Cardiac muscle cell (in vitro differentiated cells and primary cell): ENCODE measurements at regions not wholly inside any gene's neighbourhood (a gene's known extent, or its start where the extent isn't known, plus 50 kb on each side); places are given as distances from the start of the nearest gene placed in this dataset.
A peak's percentile ranks its signal among the peaks of the same experiment; 100 is the strongest.

Experiments used
- DNase-seq, 2 donors: peaks; one replicate each; pipeline versions ENCODE4 v3.0.0 to v3.0.0-alpha.2; 2010 to 2017; ENCODE audit warnings: low read depth in 1 of 2, low spot score in 1 of 2
- H3K27ac ChIP-seq: fragments of 200-600 bp; sonication (generic); 2 replicates; pipeline ENCODE4 v1.5.1; 2016
- H3K27me3 ChIP-seq: fragments of 200-600 bp; sonication (generic); 2 replicates; pipeline ENCODE4 v1.6.0; 2016; ENCODE audit warnings: control low read depth
- H3K36me3 ChIP-seq: fragments of 200-600 bp; sonication (generic); 2 replicates; pipeline ENCODE4 v1.5.1; 2016; ENCODE audit warnings: control low read depth
- H3K4me1 ChIP-seq: fragments of 200-600 bp; sonication (generic); 2 replicates; pipeline ENCODE4 v1.8.1; 2017; ENCODE audit warnings: low read depth, mild to moderate bottlenecking, mixed run types
- H3K4me3 ChIP-seq: fragments of 200-600 bp; sonication (generic); 2 replicates; pipeline ENCODE4 v1.5.1; 2016; ENCODE audit warnings: mild to moderate bottlenecking
- H3K9me3 ChIP-seq: fragments of 200-600 bp; sonication (generic); 2 replicates; pipeline ENCODE4 v1.5.1; 2017; ENCODE audit warnings: low read depth, mild to moderate bottlenecking, control low read depth
- TF ChIP-seq, protein P1 (sequence below): IDR thresholded peaks from 2 replicates; pipeline ENCODE4 v1.5.1; 2012; ENCODE audit warnings: low read depth, mild to moderate bottlenecking, low read length

DNA sequence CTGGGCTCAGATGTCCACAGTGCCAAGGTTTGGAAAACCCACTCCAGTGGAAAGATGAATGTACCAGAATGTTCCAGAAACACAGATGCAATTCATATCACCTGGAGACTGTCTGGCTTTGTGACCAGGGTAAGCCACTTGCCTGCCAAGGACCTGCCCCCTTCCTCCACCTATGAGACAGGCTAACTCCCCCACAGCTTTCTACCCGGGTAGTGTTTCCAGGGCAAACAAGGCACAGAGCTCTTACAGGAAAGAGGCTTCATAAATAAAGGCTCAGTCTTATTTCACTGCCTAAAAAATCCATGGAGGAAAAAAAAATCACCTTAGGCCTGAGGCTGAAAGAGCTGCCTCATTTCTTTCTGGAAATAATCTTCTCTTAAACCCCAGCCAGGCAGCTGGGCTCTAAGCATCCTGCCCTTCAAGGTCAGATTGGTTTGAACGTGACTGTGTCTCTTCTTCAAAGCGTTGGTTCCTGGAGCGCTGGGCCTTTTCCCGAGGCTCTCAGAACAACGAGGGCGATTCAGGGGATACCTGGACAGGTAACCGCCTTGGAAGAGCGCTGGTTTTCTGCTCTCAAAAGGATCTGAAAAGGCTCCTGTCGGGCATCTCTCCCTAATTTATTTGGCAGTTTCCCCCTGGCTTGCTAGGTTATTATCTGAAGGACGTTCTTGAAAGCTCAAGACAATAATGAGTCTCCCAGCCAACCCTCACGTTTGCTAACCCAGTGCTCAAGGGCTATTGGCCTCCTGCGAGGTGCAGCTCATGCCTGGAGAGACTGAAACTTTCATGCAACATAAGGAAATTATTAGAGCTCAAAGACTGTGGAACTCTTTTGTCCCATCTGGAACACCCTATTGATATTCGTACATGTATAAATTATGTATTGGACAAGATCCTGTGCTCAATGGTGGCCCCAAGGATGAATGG lies 199.2 kb upstream of the PMEPA1 start:
- DNase-seq: no peak
- H3K4me1 ChIP-seq: no peaks in the 10 kb centered on the region
- TF ChIP-seq, protein P1, sequence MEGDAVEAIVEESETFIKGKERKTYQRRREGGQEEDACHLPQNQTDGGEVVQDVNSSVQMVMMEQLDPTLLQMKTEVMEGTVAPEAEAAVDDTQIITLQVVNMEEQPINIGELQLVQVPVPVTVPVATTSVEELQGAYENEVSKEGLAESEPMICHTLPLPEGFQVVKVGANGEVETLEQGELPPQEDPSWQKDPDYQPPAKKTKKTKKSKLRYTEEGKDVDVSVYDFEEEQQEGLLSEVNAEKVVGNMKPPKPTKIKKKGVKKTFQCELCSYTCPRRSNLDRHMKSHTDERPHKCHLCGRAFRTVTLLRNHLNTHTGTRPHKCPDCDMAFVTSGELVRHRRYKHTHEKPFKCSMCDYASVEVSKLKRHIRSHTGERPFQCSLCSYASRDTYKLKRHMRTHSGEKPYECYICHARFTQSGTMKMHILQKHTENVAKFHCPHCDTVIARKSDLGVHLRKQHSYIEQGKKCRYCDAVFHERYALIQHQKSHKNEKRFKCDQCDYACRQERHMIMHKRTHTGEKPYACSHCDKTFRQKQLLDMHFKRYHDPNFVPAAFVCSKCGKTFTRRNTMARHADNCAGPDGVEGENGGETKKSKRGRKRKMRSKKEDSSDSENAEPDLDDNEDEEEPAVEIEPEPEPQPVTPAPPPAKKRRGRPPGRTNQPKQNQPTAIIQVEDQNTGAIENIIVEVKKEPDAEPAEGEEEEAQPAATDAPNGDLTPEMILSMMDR: no peak
- no peaks in the 10 kb centered on the region for H3K36me3 ChIP-seq
- peaks cover 15% of the 10 kb centered on the region for H3K27me3 ChIP-seq
- no peak overlapping the region for H3K4me3 ChIP-seq
- H3K27ac ChIP-seq: no peak overlapping the region
- no peaks in the 10 kb centered on the region for H3K9me3 ChIP-seq

DNA sequence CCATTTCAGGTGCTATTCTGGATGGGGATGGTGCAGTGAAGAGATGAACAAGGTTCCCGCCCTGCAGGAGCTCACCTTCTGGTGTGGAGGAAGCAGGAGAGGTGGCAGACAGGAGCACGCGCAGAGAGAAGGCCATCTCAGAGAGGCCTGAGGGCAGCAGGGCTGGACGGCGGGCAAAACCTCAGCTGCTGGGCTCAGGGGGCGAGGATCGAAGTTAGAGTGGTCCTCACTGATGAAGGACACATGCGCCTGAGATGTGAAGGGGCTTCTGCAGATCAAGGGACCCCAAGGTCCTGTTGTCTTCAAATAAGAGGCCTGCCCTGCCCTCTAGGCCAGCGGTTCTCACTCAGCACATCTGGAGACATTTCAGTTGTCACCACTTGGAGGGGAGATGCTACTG lies 198.4 kb upstream of the PMEPA1 start:
- Histone ChIP-seq H3K36me3 (no peaks in the 10 kb centered on the region), H3K4me3 (no peak overlapping the region), H3K4me1 (no peaks in the 10 kb centered on the region), H3K27me3 (peaks cover 15% of the 10 kb centered on the region), H3K27ac (no peak overlapping the region), H3K9me3 (no peaks in the 10 kb centered on the region)
- TF ChIP-seq, protein P1: no peak
- DNase-seq: no peak

DNA sequence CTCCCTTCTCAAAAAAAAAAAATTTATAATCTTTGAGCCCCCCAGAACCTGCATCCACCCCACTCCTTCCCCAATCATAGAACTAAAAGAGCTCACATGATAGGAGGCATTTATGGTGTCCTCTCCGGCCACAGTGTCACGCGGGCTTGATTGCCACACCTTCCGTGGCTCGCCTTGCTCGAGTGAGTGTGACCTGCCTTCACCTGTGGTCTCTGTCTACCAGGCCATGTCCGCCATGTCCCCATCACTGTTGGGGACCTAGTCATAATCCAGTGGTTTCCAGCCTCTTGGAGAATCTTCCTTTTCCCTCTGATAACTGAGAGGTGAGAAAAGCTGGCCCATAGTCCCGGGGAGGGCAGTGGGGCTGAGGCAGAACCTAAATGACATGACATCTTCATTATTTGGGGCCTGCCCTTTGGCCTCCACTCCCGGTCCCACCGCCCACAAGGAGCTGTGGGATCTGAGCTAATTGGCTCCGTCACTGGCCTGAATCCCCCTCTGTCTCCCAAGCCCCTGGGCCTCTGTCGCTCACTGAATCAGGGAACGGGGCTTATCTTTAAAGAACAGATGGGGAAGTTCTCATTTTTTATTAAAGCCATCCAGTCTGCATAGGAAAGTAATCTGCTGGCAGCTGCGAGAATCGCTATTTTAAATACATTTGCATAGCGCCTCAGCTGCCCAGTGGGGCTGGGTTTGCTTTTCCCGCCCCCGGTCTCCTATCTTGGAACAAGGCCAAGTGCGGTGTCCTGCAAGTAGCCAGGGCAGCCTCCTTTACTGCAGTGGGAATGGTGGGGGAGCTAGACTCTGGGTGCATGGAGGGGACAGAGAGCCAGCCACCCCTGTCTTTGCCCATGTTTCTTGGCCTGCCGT lies 197.6 kb upstream of the PMEPA1 start:
- Histone ChIP-seq H3K36me3 (no peaks in the 10 kb centered on the region), H3K9me3 (no peaks in the 10 kb centered on the region), H3K4me1 (no peaks in the 10 kb centered on the region), H3K27me3 (peaks cover 15% of the 10 kb centered on the region), H3K4me3 (no peak overlapping the region), H3K27ac (no peak overlapping the region)
- TF ChIP-seq, protein P1: no peak
- peak in 1 of 2 donors; percentile 3 for DNase-seq

DNA sequence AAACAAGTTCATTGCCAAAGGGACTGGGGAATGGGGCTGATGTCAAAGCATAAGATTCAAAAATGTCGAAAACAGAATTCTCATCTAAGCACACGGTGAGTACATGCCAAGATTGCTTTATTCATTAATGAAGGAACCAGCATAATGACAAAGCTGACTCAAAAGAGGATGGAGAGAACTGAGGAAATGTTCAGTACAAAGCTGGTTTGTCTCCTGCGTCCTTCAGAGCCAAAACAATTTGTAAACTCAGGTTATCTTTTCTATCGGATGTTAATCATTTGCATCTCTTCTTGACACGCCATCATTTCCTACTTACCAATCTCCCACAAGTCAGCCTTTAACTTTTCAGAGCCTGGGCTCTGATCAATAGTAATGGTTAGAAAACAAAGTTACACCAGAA lies 195.6 kb upstream of the PMEPA1 start:
- DNase-seq: no peak
- Histone ChIP-seq H3K4me3 (no peak overlapping the region), H3K36me3 (no peaks in the 10 kb centered on the region), H3K4me1 (no peaks in the 10 kb centered on the region), H3K27ac (no peak overlapping the region), H3K27me3 (peaks cover 17% of the 10 kb centered on the region), H3K9me3 (no peaks in the 10 kb centered on the region)
- TF ChIP-seq, protein P1: no peak

DNA sequence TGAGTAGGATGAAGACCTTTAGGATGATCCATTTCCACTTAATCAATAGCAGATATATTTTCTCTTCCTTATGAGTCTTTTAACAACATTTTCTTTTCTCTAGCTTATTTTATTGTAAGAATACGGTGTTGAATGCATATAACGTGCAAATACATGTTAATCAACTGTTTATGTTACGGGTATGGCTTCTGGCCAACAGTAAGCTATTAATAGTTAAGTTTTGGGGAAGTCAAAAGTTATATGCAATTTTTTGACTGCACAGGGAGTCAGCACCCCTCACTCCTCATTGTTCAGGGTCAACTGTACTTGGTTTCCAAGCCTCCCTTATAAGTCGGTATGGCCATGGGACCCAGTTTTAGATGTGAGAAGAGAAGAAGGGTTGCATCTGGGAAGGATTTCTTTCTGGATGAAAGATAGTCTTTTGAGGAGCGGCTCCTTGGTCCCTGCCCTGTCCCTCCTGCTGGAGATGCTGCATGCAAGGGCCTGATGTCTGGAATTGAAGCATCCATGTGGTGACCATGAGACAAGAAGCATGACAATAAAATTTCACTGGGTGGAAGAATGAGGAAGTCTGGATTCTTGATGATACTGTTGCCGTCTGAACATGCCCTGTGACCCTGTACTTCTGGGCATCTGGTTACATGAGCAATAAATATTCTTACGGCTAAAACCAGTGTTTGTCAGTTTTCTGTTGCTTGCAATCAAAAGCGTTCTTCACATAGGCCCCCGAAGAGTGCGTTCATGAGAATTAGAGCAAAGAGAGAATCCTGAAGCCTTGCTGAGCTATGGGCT lies 194.7 kb upstream of the PMEPA1 start:
- TF ChIP-seq, protein P1: no peak
- Histone ChIP-seq H3K9me3 (no peaks in the 10 kb centered on the region), H3K4me1 (no peaks in the 10 kb centered on the region)

More for the DNA sequence above, 194.7 kb upstream of the PMEPA1 start:
- Histone ChIP-seq H3K27ac (no peak overlapping the region), H3K27me3 (peaks cover 17% of the 10 kb centered on the region), H3K36me3 (no peaks in the 10 kb centered on the region), H3K4me3 (no peak overlapping the region)
- no peak for DNase-seq
